A673 (cell line): ENCODE measurements at regions not wholly inside any gene's neighbourhood (a gene's known extent, or its start where the extent isn't known, plus 50 kb on each side); places are given as distances from the start of the nearest gene placed in this dataset.

Experiments
- BruUV-seq: library from RNA; stranded (reverse); fragments of 400-500 nt; replicated peaks from 2 replicates; lab custom pipeline; 2021; lab: Mats Ljungman, UMichigan
- CTCF ChIA-PET: fragments of 300-600 bp; sonication (Branson Sonifier 250); formaldehyde crosslinking; loops from one replicate; lab custom pipeline; 2022; ENCODE audit warnings: antibody characterized with exemption; lab: Charles Lee
- POLR2A ChIA-PET: fragments of 300-600 bp; sonication (Branson Sonifier 250); formaldehyde crosslinking; loops from one replicate; lab custom pipeline; 2022; ENCODE audit warnings: antibody characterized with exemption; ENCODE audit not compliant: low non-redundant PET; lab: Charles Lee
- DNase-seq: peaks from one replicate; pipeline ENCODE4 v3.0.0-alpha.2; 2015; ENCODE audit warnings: low spot score
- H3K27ac ChIP-seq: fragments of 200-600 bp; sonication (generic); 2 replicates; pipeline ENCODE4 v1.5.1; 2016; ENCODE audit warnings: mixed run types, low read depth, mild to moderate bottlenecking, mixed read lengths, antibody characterized with exemption, low read length; ENCODE audit not compliant: poor library complexity, severe bottlenecking
- H3K27me3 ChIP-seq: fragments of 200-600 bp; sonication (generic); replicated peaks from 2 replicates; pipeline ENCODE4 v1.6.1; 2017; ENCODE audit warnings: mixed run types, low read depth, mild to moderate bottlenecking, mixed read lengths, antibody characterized with exemption, low read length; ENCODE audit not compliant: insufficient read depth, poor library complexity
- H3K36me3 ChIP-seq: fragments of 200-600 bp; sonication (generic); 2 replicates; pipeline ENCODE4 v1.6.1; 2016; ENCODE audit warnings: mixed run types, mild to moderate bottlenecking, mixed read lengths, antibody characterized with exemption, low read length; ENCODE audit not compliant: insufficient read depth, poor library complexity, severe bottlenecking
- H3K4me1 ChIP-seq: fragments of 200-600 bp; sonication (generic); 2 replicates; pipeline ENCODE4 v1.6.1; 2017; ENCODE audit warnings: mixed run types, mild to moderate bottlenecking, mixed read lengths, antibody characterized with exemption, low read length; ENCODE audit not compliant: insufficient read depth, poor library complexity, severe bottlenecking
- H3K4me3 ChIP-seq: fragments of 200-600 bp; sonication (generic); 2 replicates; pipeline ENCODE4 v1.5.1; 2016; ENCODE audit warnings: low read depth, mixed run types, mild to moderate bottlenecking, mixed read lengths, low read length; ENCODE audit not compliant: poor library complexity, severe bottlenecking
- H3K9me3 ChIP-seq: fragments of 200-600 bp; sonication (generic); 2 replicates; pipeline ENCODE4 v1.6.1; 2016; ENCODE audit warnings: mixed run types, low read depth, mild to moderate bottlenecking, mixed read lengths, antibody characterized with exemption, low read length; ENCODE audit not compliant: poor library complexity, severe bottlenecking
- CTCF ChIP-seq: fragments of 300-800, 200-600 bp; sonication (generic); conservative IDR thresholded peaks from 2 replicates; pipeline ENCODE4 v1.5.1; 2017; ENCODE audit warnings: low read depth, mild to moderate bottlenecking, antibody characterized with exemption, low read length, moderate library complexity, mixed read lengths
- EZH2 ChIP-seq: fragments of 200-600 bp; sonication (generic); IDR thresholded peaks from 2 replicates; pipeline ENCODE4 v1.6.1; 2017; ENCODE audit warnings: borderline replicate concordance, low read depth, mild to moderate bottlenecking, mixed read lengths, antibody characterized with exemption, low read length; ENCODE audit not compliant: poor library complexity, severe bottlenecking
- intact Hi-C: fragments of 100-400 bp; cut with micrococcal nuclease; formaldehyde crosslinking; loops from one replicate; pipeline ENCODE4 v1.10.0; 2022; ENCODE audit not compliant: unreplicated experiment

- BruUV-seq: no TSS peak
- peaks cover 10% of the 10 kb centered on the region for H3K4me1 ChIP-seq
- H3K27ac ChIP-seq: no peak overlapping the region
- no peak for DNase-seq
- no peaks in the 10 kb centered on the region for H3K9me3 ChIP-seq
- TF ChIP-seq CTCF (no peak), EZH2 (no peak)
- ChIA-PET POLR2A (no interaction called here), CTCF (no interaction called here)
- H3K36me3 ChIP-seq: no peaks in the 10 kb centered on the region
- H3K27me3 ChIP-seq: no peaks in the 10 kb centered on the region
- intact Hi-C loops: no loop called here
- no peak overlapping the region for H3K4me3 ChIP-seq
These were observed 171.1 kb downstream of the DACT1 start for GRCh38 chr14:58808828-58809227.

GRCh38 chr14:58809520-58809919 lies 171.8 kb downstream of the DACT1 start:
- no TSS peak for BruUV-seq
- Histone ChIP-seq H3K27ac (no peak overlapping the region), H3K4me3 (no peak overlapping the region)

DNA sequence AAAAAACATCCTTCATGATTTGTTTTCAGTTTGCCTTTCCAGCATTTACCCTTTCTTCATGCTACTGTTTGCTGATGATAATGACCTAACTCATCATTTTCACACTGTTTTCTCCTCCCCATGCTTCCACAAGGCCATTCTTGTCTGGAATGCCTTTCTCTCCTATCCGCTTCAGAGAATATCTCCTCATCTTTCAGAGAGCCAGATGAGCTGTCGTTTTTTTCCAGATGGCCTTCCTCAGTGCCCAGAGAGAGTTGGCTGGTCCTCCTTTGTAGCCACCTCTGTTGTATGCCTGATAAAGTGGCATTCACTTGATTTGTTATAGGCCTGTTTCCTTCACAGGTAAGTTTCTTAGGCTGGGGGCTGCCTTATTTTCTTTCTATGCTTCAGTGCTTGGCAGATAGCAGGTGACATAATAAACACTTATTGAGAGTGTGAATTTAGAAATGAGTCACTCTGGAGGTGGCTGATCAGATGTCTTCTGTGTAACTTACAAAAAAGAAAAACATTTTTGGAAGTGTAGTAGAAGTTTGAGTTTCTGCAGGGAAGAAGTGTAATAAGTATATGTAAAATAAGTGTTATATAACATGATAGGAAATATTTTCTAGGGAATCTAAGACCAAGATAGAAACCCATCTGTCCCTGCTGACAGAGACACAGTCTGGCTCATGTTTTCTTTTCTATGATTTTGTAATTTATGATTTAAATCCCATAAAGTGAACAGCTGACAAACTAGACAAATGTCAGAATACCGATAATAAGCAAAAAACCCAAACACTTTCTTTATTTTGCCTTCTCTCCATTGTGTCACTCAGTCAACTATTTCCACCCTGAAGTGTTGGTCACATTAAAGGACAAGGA lies 174.5 kb downstream of the DACT1 start:
- CTCF ChIA-PET: no interaction called here
- no TSS peak for BruUV-seq

More at GRCh38 chr14:58809520-58809919, 171.8 kb downstream of the DACT1 start:
- Histone ChIP-seq H3K36me3 (no peaks in the 10 kb centered on the region), H3K9me3 (no peaks in the 10 kb centered on the region), H3K4me1 (peaks cover 10% of the 10 kb centered on the region), H3K27me3 (no peaks in the 10 kb centered on the region)
- DNase-seq: no peak
- POLR2A ChIA-PET: no interaction called here
- TF ChIP-seq CTCF (no peak), EZH2 (no peak)
- intact Hi-C loops: no loop called here
- CTCF ChIA-PET: no interaction called here

More for the DNA sequence above, 174.5 kb downstream of the DACT1 start:
- no peak overlapping the region for H3K4me3 ChIP-seq
- TF ChIP-seq EZH2 (no peak), CTCF (no peak)
- no peaks in the 10 kb centered on the region for H3K9me3 ChIP-seq
- POLR2A ChIA-PET: no interaction called here
- H3K4me1 ChIP-seq: no peaks in the 10 kb centered on the region
- no peak for DNase-seq
- no peaks in the 10 kb centered on the region for H3K27me3 ChIP-seq
- intact Hi-C loops: no loop called here
- no peak overlapping the region for H3K27ac ChIP-seq
- H3K36me3 ChIP-seq: no peaks in the 10 kb centered on the region
